Pancreas (tissue), 10 donors: ENCODE measurements at regions not wholly inside any gene's neighbourhood (a gene's known extent, or its start where the extent isn't known, plus 50 kb on each side); places are given as distances from the start of the nearest gene placed in this dataset.

ENCODE experiments used
- ATAC-seq, 4 donors: fragments of 200-7000 bp; cut with Tn5 transposase; one replicate each; pipeline versions ENCODE4 v1.8.0 to v1.9.1; 2020; ENCODE audit warnings: mild to moderate bottlenecking in 4 of 4, moderate library complexity in 4 of 4
- DNase-seq, 6 donors: peaks; one replicate each; pipeline ENCODE4 v3.0.0-alpha.2; 2020
- FAIRE-seq: peaks from 2 replicates; lab custom pipeline; 2012; peaks lifted over from hg19 to GRCh38; lab: Jason Lieb, UNC
- H3K27ac ChIP-seq, 4 donors: fragments of 200-600 bp; sonication (generic); 1 replicate in 3 of 4; 2 replicates in 1 of 4; pipeline versions ENCODE4 v1.5.0 to v1.8.0; 2020
- H3K27me3 ChIP-seq, 4 donors: fragments of 200-600 bp; one replicate each; pipeline ENCODE4 v1.8.0; 2021
- H3K36me3 ChIP-seq, 3 donors: fragments of 200-600 bp; sonication (generic) in 1 of 3; one replicate each; pipeline versions ENCODE4 v1.5.0 to v1.8.0; 2020 to 2021
- H3K4me1 ChIP-seq, 3 donors: fragments of 200-600 bp; one replicate each; pipeline ENCODE4 v1.8.0; 2021
- H3K4me3 ChIP-seq, 4 donors: fragments of 200-600 bp; sonication (generic) in 2 of 4; one replicate each; pipeline versions ENCODE4 v1.5.0 to v1.8.0; 2020 to 2021
- H3K9me3 ChIP-seq, 4 donors: fragments of 200-600 bp; one replicate each; pipeline ENCODE4 v1.8.0; 2021
- CTCF ChIP-seq, 4 donors: fragments of 200-600 bp; sonication (generic) in 3 of 4; IDR thresholded peaks; one replicate each; pipeline versions ENCODE4 v1.5.0 to v1.8.0; 2021; ENCODE audit warnings: antibody characterized with exemption in 4 of 4
- WGBS, 2 donors: extraction: QIAGEN DNeasy Blood & Tissue Kit; methylation state at CpG; one replicate each; pipeline ENCODE4 v1.1.7; 2013; 5-methylcytosine and 5-hydroxymethylcytosine counted together
- intact Hi-C, 3 donors: fragments of 100-400 bp; cut with DNase I; formaldehyde crosslinking; loops; one replicate each; pipeline versions ENCODE4 v1.11.1 to v1.14.2; 2022
- donor health status: healthy with polysubstance abuse.
- donor health status: DM: no; HTN: no; CAD: no; lungs with moderate emphysema.
- donor health status: DM: no; HTN: no; CAD: no.
- donor health status: control.
- donor health status: control.
- donor health status: Bipolar disorder and iron deficiency.
- donor health status: DM: yes; HTN: yes; CAD: no.
- donor health status: DM: no; HTN: no; CAD: no.
- donor health status: DM: no; HTN: no; CAD: no.
- donor health status: DM: yes; HTN: yes; CAD: no.

- TF ChIP-seq CTCF (IDR thresholded peaks at IDR 0.05): no peak
- H3K4me3 ChIP-seq: no peak overlapping the region
- no peaks in the 10 kb centered on the region for H3K27me3 ChIP-seq
- H3K9me3 ChIP-seq: no peaks in the 10 kb centered on the region
- H3K4me1 ChIP-seq: peaks cover 0 to 8% (median 0%) of the 10 kb centered on the region in 3 donors
- DNase-seq (no peak), FAIRE-seq (no peak), ATAC-seq (no peak)
- WGBS, 2 donors: 52 to 57% methylated on average over 3 of the region's 3 CpGs
- H3K27ac ChIP-seq: no peak overlapping the region
- no peaks in the 10 kb centered on the region for H3K36me3 ChIP-seq
- intact Hi-C loops: no loop called here
These were observed 1028.3 kb upstream of the B3GALT2 start for GRCh38 chr1:194214735-194215134.

GRCh38 chr1:194209920-194210319 lies 1023.5 kb upstream of the B3GALT2 start:
- ATAC-seq (no peak), FAIRE-seq (no peak), DNase-seq (no peak)
- no peaks in the 10 kb centered on the region for H3K27me3 ChIP-seq
- H3K4me3 ChIP-seq: no peak overlapping the region
- no peaks in the 10 kb centered on the region for H3K36me3 ChIP-seq
- peaks cover 0 to 9% (median 0%) of the 10 kb centered on the region in 3 donors for H3K4me1 ChIP-seq
- TF ChIP-seq CTCF (IDR thresholded peaks at IDR 0.05): no peak
- H3K9me3 ChIP-seq: no peaks in the 10 kb centered on the region
- intact Hi-C loops: no loop called here
- H3K27ac ChIP-seq: no peak overlapping the region

- intact Hi-C loops: no loop called here
- ATAC-seq (no peak), DNase-seq (no peak), FAIRE-seq (no peak)
- no peak for TF ChIP-seq CTCF (IDR thresholded peaks at IDR 0.05)
- H3K9me3 ChIP-seq: no peaks in the 10 kb centered on the region
- 79 to 88% methylated on average over 1 of the region's 1 CpG for WGBS, 2 donors
- H3K4me1 ChIP-seq: peaks cover 0 to 9% (median 0%) of the 10 kb centered on the region in 3 donors
- no peaks in the 10 kb centered on the region for H3K36me3 ChIP-seq
- no peak overlapping the region for H3K4me3 ChIP-seq
- no peaks in the 10 kb centered on the region for H3K27me3 ChIP-seq
- H3K27ac ChIP-seq: no peak overlapping the region
These were observed 1022.3 kb upstream of the B3GALT2 start for GRCh38 chr1:194208674-194209073.

- no peak for DNase-seq
- intact Hi-C loops: no loop called here
- FAIRE-seq: no peak
- Histone ChIP-seq H3K27ac (no peak overlapping the region), H3K27me3 (no peaks in the 10 kb centered on the region), H3K4me1 (no peaks in the 10 kb centered on the region), H3K36me3 (no peaks in the 10 kb centered on the region), H3K4me3 (no peak overlapping the region), H3K9me3 (no peaks in the 10 kb centered on the region)
- WGBS, 2 donors: 78 to 85% methylated on average over 4 of the region's 4 CpGs
- no peak for TF ChIP-seq CTCF (IDR thresholded peaks at IDR 0.05)
- no peak for ATAC-seq
These were observed 1010.1 kb upstream of the B3GALT2 start for GRCh38 chr1:194196562-194196961.

GRCh38 chr1:194194724-194195123 lies 1008.3 kb upstream of the B3GALT2 start:
- intact Hi-C loops: no loop called here
- Histone ChIP-seq H3K27me3 (no peaks in the 10 kb centered on the region), H3K9me3 (no peaks in the 10 kb centered on the region), H3K4me3 (no peak overlapping the region), H3K36me3 (no peaks in the 10 kb centered on the region), H3K27ac (no peak overlapping the region), H3K4me1 (no peaks in the 10 kb centered on the region)
- no peak for DNase-seq
- WGBS, 2 donors: 90 to 92% methylated on average over 2 of the region's 2 CpGs
- FAIRE-seq: no peak
- TF ChIP-seq CTCF (IDR thresholded peaks at IDR 0.05): no peak
- ATAC-seq: no peak
